H9 (cell line): ENCODE measurements at regions not wholly inside any gene's neighbourhood (a gene's known extent, or its start where the extent isn't known, plus 50 kb on each side); places are given as distances from the start of the nearest gene placed in this dataset.

ENCODE experiments used
- DNase-seq: peaks from one replicate; pipeline ENCODE4 v3.0.0-alpha.2; 2017
- H2AFZ ChIP-seq: one replicate; pipeline ENCODE4 v1.6.1; 2013; ENCODE audit warnings: mild to moderate bottlenecking, low read length, control low read depth, moderate library complexity
- H2AK5ac ChIP-seq: 2 replicates; pipeline ENCODE4 v1.6.1; 2013; ENCODE audit warnings: low read length, control low read depth, mixed read lengths; ENCODE audit not compliant: insufficient read length
- H2BK120ac ChIP-seq: one replicate; pipeline ENCODE4 v1.6.1; 2013; ENCODE audit warnings: low read depth, mild to moderate bottlenecking, low read length, control low read depth, inconsistent platforms; ENCODE audit not compliant: poor library complexity, severe bottlenecking
- H2BK12ac ChIP-seq: 2 replicates; pipeline ENCODE4 v1.6.1; 2013; ENCODE audit warnings: low read length, control low read depth, mixed read lengths, low read depth; ENCODE audit not compliant: insufficient read length
- H2BK15ac ChIP-seq: 2 replicates; pipeline ENCODE4 v1.6.1; 2013; ENCODE audit warnings: low read depth, low read length, control low read depth
- H2BK20ac ChIP-seq: one replicate; pipeline ENCODE4 v1.6.1; 2013; ENCODE audit warnings: low read depth, mild to moderate bottlenecking, low read length, control low read depth, inconsistent platforms; ENCODE audit not compliant: poor library complexity, severe bottlenecking
- H2BK5ac ChIP-seq: 2 replicates; pipeline ENCODE4 v1.6.1; 2013; ENCODE audit warnings: low read length, control low read depth, mixed read lengths; ENCODE audit not compliant: insufficient read length
- H3K14ac ChIP-seq: 2 replicates; pipeline ENCODE4 v1.6.1; 2013; ENCODE audit warnings: low read length, control low read depth; ENCODE audit not compliant: insufficient read depth
- H3K18ac ChIP-seq: 2 replicates; pipeline ENCODE4 v1.6.1; 2013; ENCODE audit warnings: low read depth, mild to moderate bottlenecking, mixed read lengths, low read length, control low read depth; ENCODE audit not compliant: insufficient read length
- H3K23ac ChIP-seq: 2 replicates; pipeline ENCODE4 v1.6.1; 2013; ENCODE audit warnings: low read length, control low read depth, mixed read lengths, low read depth; ENCODE audit not compliant: insufficient read length
- H3K23me2 ChIP-seq: 2 replicates; pipeline ENCODE4 v1.6.1; 2013; ENCODE audit warnings: low read depth, mild to moderate bottlenecking, mixed read lengths, low read length, control low read depth; ENCODE audit not compliant: insufficient read length, poor library complexity, severe bottlenecking
- H3K27ac ChIP-seq: 2 replicates; pipeline ENCODE4 v1.5.1; 2013; ENCODE audit warnings: low read length, control low read depth, mixed read lengths, low read depth; ENCODE audit not compliant: insufficient read length
- H3K27me3 ChIP-seq: 2 replicates; pipeline ENCODE4 v1.6.1; 2013; ENCODE audit warnings: low read length, control low read depth, inconsistent platforms; ENCODE audit not compliant: insufficient read depth
- H3K4ac ChIP-seq: 2 replicates; pipeline ENCODE4 v1.6.1; 2013; ENCODE audit warnings: low read depth, mild to moderate bottlenecking, control low read depth, inconsistent platforms, low read length, moderate library complexity
- H3K4me1 ChIP-seq: 2 replicates; pipeline ENCODE4 v1.6.1; 2013; ENCODE audit warnings: low read length, control low read depth, inconsistent platforms; ENCODE audit not compliant: insufficient read depth
- H3K4me2 ChIP-seq: 2 replicates; pipeline ENCODE4 v1.6.1; 2013; ENCODE audit warnings: low read length, control low read depth, mixed read lengths; ENCODE audit not compliant: insufficient read length, insufficient read depth
- H3K56ac ChIP-seq: 2 replicates; pipeline ENCODE4 v1.6.1; 2013; ENCODE audit warnings: low read depth, mild to moderate bottlenecking, mixed read lengths, low read length, control low read depth; ENCODE audit not compliant: insufficient read length
- H3K79me1 ChIP-seq: 2 replicates; pipeline ENCODE4 v1.6.1; 2013; ENCODE audit warnings: low read depth, mild to moderate bottlenecking, moderate library complexity, low read length, control low read depth, inconsistent platforms; ENCODE audit not compliant: insufficient read depth, poor library complexity, severe bottlenecking
- H3K79me2 ChIP-seq: 2 replicates; pipeline ENCODE4 v1.6.1; 2013; ENCODE audit warnings: low read length, control low read depth, inconsistent platforms; ENCODE audit not compliant: insufficient read depth
- H3K9ac ChIP-seq: 2 replicates; pipeline ENCODE4 v1.6.1; 2013; ENCODE audit warnings: low read length, control low read depth, mixed read lengths; ENCODE audit not compliant: insufficient read length; ENCODE audit errors: extremely low read depth
- H3K9me3 ChIP-seq: one replicate; pipeline ENCODE4 v1.6.1; 2013; ENCODE audit warnings: low read depth, low read length, inconsistent platforms; ENCODE audit not compliant: control insufficient read depth
- H3T11ph ChIP-seq: one replicate; pipeline ENCODE4 v1.6.1; 2013; ENCODE audit warnings: mild to moderate bottlenecking, low read length, control low read depth, inconsistent platforms
- H4K20me1 ChIP-seq: one replicate; pipeline ENCODE4 v1.6.1; 2013; ENCODE audit not compliant: control insufficient read depth, insufficient read length, insufficient read depth
- H4K5ac ChIP-seq: 2 replicates; pipeline ENCODE4 v1.6.1; 2013; ENCODE audit warnings: low read depth, mild to moderate bottlenecking, mixed read lengths, low read length, control low read depth; ENCODE audit not compliant: insufficient read length
- H4K8ac ChIP-seq: replicated peaks from 2 replicates; pipeline ENCODE4 v1.6.1; 2013; ENCODE audit warnings: low read length, control low read depth, mixed read lengths, low read depth; ENCODE audit not compliant: insufficient read length
- H4K91ac ChIP-seq: 2 replicates; pipeline ENCODE4 v1.6.1; 2013; ENCODE audit warnings: low read depth, mild to moderate bottlenecking, moderate library complexity, mixed read lengths, low read length, control low read depth; ENCODE audit not compliant: insufficient read length
- H3K27ac Mint-ChIP-seq, 3 experiments: 2 replicates in 2 of 3; 3 replicates in 1 of 3; pipeline ENCODE4 v1.8.0; 2020 to 2021; ENCODE audit warnings: mixed read lengths in 3 of 3, mild to moderate bottlenecking in 1 of 3, moderate library complexity in 1 of 3
- H3K27me3 Mint-ChIP-seq: 2 replicates; pipeline ENCODE4 v1.8.0; 2021; ENCODE audit warnings: low read depth, mild to moderate bottlenecking, moderate library complexity, mixed read lengths
- H3K36me3 Mint-ChIP-seq, 3 experiments: 2 replicates in 2 of 3; 3 replicates in 1 of 3; pipeline ENCODE4 v1.8.0; 2020 to 2021; ENCODE audit warnings: low read depth in 3 of 3, mixed read lengths in 3 of 3; ENCODE audit not compliant: insufficient read depth in 1 of 3
- H3K4me1 Mint-ChIP-seq, 2 experiments: 2 replicates each; pipeline ENCODE4 v1.8.0; 2020; ENCODE audit warnings: mixed read lengths in 2 of 2
- H3K4me3 Mint-ChIP-seq, 2 experiments: 2 replicates in 1 of 2; 3 replicates in 1 of 2; pipeline ENCODE4 v1.8.0; 2020 to 2021; ENCODE audit warnings: mild to moderate bottlenecking in 2 of 2, mixed read lengths in 2 of 2, moderate library complexity in 1 of 2
- H3K9me3 Mint-ChIP-seq, 2 experiments: 2 replicates in 1 of 2; 3 replicates in 1 of 2; pipeline ENCODE4 v1.8.0; 2020; ENCODE audit warnings: mild to moderate bottlenecking in 2 of 2, mixed read lengths in 2 of 2, moderate library complexity in 1 of 2
- CTCF ChIP-seq: fragments of 200-600 bp; sonication (generic); conservative IDR thresholded peaks from 3 replicates; pipeline ENCODE4 v1.8.0; 2021; ENCODE audit warnings: antibody characterized with exemption, mild to moderate bottlenecking
- WGBS: extraction: QIAGEN DNeasy Blood & Tissue Kit; methylation state at CpG from one replicate; pipeline ENCODE4 v1.1.7; 2013; ENCODE audit warnings: missing lambda C conversion rate, low lambda C conversion rate, mixed read lengths; ENCODE audit not compliant: insufficient read length; ENCODE audit errors: extremely low coverage; 5-methylcytosine and 5-hydroxymethylcytosine counted together

GRCh38 chr13:77423296-77423695, 96.4 kb upstream of the MYCBP2 start:
- no peaks in the 10 kb centered on the region; a peak in 2 of 5 replicates for H3K9me3 Mint-ChIP-seq
- no peak overlapping the region for H3K23ac ChIP-seq
- no peaks in the 10 kb centered on the region for H3K79me2 ChIP-seq
- no peak for DNase-seq
- H2BK12ac ChIP-seq: no peak overlapping the region
- H3T11ph ChIP-seq: no peak overlapping the region
- no peak overlapping the region for H3K27ac Mint-ChIP-seq
- H3K27ac ChIP-seq: no peak overlapping the region
- no peak overlapping the region for H3K4me3 Mint-ChIP-seq
- H3K4me1 ChIP-seq: no peaks in the 10 kb centered on the region
- H3K27me3 ChIP-seq: no peaks in the 10 kb centered on the region
- no peak overlapping the region for H2AFZ ChIP-seq
- no peaks in the 10 kb centered on the region for H3K79me1 ChIP-seq
- no peaks in the 10 kb centered on the region; a peak in 1 of 7 replicates for H3K36me3 Mint-ChIP-seq
- H2BK120ac ChIP-seq: no peak overlapping the region
- H4K91ac ChIP-seq: no peak overlapping the region
- H3K56ac ChIP-seq: no peak overlapping the region
- no peak overlapping the region for H3K4me2 ChIP-seq
- no CpG with 5 or more reads among the region's 4 CpGs for WGBS
- H2BK20ac ChIP-seq: no peak overlapping the region
- TF ChIP-seq CTCF: no peak
- H3K14ac ChIP-seq: no peak overlapping the region
- no peak overlapping the region for H3K9ac ChIP-seq
- H4K5ac ChIP-seq: no peak overlapping the region
- H4K8ac ChIP-seq: no peak overlapping the region
- H3K9me3 ChIP-seq: no peaks in the 10 kb centered on the region
- H3K27me3 Mint-ChIP-seq: no peaks in the 10 kb centered on the region
- H2BK5ac ChIP-seq: no peak overlapping the region
- H3K4me1 Mint-ChIP-seq: no peaks in the 10 kb centered on the region
- H4K20me1 ChIP-seq: no peaks in the 10 kb centered on the region
- H3K23me2 ChIP-seq: no peaks in the 10 kb centered on the region
- H3K4ac ChIP-seq: no peak overlapping the region
- H2AK5ac ChIP-seq: no peak overlapping the region
- H2BK15ac ChIP-seq: no peak overlapping the region
- no peak overlapping the region for H3K18ac ChIP-seq
